GM18519 (cell line): ENCODE measurements at regions not wholly inside any gene's neighbourhood (a gene's known extent, or its start where the extent isn't known, plus 50 kb on each side); places are given as distances from the start of the nearest gene placed in this dataset.

ENCODE experiments used
- ATAC-seq: cut with Tn5 transposase; IDR thresholded peaks from one replicate; pipeline ENCODE4 v1.9.1; 2021; ENCODE audit warnings: mild to moderate bottlenecking, moderate library complexity; ENCODE audit not compliant: unreplicated experiment, low FRiP score

DNA sequence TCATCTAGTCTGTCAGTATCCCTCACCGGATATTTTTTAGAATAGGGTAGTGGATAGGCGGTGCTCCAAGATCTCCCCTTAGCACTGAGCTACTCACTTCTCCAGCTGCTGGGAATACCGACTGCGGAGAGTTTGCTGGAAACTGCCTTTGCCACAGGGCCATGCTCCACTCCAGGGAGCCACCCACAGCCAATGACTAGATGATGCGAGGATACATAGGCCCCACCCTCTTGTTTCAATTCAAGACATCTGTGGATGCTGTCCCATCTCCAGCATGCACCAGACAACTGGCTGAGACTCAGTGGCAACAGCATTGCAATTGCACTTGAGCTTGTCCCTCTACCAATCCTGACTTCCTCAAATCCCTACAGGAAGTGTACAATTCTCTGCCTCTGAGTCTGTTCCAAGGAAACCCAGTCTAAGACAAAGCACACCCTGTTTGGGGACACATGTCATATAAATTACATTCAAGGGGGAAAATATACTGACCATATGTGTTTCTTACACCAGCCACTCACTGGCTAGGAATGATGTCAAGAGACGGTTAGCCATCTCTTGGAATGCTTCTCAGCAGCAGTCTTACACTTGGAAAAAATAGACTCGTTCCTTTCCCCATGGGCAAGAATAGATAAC is 312.6 kb upstream of the KIF2A start:
- ATAC-seq: no peak

- ATAC-seq: no peak
Observed at GRCh38 chr5:61994171-61994570, 311.8 kb upstream of the KIF2A start.

GRCh38 chr5:61995486-61995885 is 310.5 kb upstream of the KIF2A start:
- ATAC-seq: no peak

DNA sequence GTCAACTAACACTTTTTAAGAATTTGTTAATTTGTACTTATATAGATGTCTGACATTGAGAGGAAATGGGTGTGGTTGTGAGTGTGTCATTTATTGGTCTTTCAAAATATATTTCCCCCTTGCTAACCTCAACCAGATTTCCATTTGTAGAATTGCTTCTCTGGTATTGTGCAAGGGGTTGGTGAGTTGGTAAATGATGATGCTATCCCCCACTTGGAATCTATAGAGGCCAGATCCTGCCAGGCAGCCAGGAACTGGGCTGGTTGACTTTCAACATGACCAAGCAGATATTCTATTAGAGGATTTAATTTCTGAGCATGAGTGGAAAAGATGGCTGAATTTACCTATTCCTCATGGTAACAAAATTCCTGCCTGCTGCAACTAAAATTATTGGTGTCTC is 306.6 kb upstream of the KIF2A start:
- no peak for ATAC-seq

- ATAC-seq: no peak
Observed at GRCh38 chr5:62000646-62001045, 305.4 kb upstream of the KIF2A start.

- ATAC-seq: no peak
Observed at GRCh38 chr5:62001640-62002039, 304.4 kb upstream of the KIF2A start.

GRCh38 chr5:62002436-62002835 is 303.6 kb upstream of the KIF2A start:
- ATAC-seq: no peak

GRCh38 chr5:62005551-62005950 is 300.5 kb upstream of the KIF2A start:
- no peak for ATAC-seq

DNA sequence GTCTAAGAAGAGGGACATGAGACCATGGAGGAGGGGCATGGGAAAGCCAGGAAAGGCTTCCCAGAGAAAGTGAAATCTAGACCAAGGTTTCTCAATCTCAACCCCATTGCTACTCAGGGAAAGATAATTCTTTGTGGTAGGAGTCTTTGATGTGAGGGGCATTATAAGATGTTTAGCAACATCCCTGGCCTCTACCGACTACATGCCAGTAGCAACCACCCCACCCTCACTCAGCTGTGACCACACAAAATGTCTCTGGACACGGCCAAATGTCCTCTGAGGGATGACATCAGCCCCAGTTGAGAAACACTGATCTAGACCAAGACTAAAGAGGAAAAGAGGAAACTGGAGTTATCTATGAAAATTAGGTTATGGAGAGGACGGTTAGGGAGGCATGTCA is 298.5 kb upstream of the KIF2A start:
- no peak for ATAC-seq

- no peak for ATAC-seq
Observed at GRCh38 chr5:62011089-62011664, 294.8 kb upstream of the KIF2A start.

DNA sequence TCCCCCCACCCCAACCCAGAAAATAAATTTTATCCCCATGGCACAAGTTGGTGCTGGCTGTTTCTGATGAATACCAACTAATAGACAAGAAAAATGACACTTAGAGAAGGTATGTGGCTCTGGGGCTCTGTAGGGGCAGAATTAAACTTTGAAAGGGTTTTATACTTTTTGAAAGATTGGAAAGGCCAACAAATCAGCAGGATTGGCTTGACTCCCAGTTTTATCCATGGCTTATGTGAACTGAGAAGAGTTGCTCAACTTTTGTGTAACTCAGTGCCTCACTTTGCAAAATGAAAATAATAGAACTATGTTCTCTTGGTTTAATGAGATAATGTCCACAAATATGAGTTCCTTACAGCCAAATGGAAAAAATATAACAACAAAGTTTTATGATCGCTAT is 288.9 kb upstream of the KIF2A start:
- ATAC-seq: no peak

DNA sequence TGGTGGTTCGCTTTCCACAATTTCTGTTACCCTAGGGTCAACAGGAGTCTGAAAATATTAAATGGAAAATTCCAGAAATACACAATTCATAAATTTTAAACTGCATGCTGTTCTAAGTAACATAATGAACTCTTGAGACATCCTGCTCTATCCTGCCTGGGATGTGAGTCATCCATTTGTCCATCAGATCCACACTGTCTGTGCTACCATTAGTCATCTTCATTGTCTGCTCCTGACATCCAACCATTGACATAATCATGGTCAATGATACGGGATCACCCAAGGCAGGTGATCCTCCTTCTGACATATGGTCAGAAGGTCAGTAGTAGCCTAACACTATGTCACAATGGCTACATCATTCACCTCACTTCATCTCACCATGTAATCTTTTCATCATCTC is 276.7 kb upstream of the KIF2A start:
- ATAC-seq: no peak

- no peak for ATAC-seq
Observed at GRCh38 chr5:62030326-62030725, 275.7 kb upstream of the KIF2A start.

GRCh38 chr5:62038024-62038423 is 268.0 kb upstream of the KIF2A start:
- no peak for ATAC-seq

DNA sequence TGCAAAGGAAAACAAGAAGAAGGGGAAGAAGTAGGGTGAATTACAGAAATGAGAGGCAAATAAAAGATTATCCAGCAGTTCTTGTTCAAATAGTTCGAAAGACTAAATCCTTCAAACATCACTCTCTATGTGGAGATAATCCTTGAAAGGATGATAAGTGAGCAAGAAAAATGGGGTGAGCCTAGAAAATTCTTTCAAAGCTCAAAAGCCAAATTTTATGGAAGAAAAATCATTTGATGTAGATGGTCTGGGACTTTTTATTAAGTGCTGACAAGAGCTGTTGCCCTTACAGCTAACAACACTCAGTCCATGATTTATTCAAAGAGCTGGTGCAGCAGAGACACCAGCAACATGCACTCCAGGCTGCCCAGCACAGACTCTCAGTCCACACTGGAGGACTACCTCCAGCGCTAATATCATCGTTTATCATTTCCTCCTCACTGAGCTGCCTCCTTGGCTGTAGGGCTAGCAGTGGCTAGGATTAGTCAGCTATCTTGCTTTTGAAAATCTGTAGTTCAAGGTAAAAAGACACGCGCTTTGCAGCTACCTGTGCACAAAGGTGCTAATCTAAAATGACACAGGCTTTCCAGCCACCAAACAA is 264.8 kb upstream of the KIF2A start:
- ATAC-seq: no peak

- no peak for ATAC-seq
Observed at GRCh38 chr5:62042007-62042406, 264.0 kb upstream of the KIF2A start.

DNA sequence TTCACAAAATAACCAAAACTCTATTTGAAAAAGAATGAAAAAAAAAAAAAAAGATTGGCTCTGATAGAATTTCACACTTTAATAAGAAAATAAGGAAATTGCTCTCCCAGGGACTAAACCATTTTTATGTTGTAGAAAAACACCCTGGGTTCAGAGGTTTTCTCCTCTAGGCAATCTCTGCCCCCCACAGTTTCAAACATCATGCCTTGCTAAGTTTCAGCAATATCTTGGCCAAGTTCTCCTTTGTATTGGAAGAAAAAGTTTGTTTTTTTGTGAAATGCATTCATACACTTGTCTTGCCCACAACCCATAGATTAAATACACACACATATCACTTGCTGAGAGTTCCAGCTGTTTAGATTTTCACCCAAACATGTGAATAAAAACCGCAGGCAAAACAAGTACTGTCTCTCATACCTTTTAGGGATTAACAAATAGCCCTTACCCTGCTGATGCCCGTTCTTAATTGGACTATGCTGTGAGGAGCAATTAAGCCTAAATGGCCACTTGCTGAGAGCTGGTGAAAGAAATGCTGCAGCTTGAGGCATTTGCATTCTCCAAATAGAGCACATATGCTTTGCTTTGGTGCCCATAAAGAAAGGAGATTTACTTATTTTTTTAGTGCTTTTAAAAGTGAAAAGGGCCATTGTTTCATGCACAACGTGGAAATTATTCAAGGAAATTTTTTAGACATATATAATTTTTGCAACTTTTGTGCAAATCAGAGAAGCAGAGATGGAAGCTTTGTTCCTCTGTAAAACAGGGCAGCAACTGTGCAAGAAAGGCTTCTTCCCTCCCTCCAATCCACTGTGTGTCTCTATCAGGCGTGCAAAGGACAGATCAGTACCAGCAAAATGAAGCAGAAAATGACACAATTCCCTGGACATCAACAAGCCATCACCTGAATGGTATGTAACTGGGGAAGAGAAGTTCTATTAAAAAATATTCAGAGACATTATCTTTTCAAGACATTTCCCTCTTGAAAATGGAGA is 262.4 kb upstream of the KIF2A start:
- ATAC-seq: no peak

GRCh38 chr5:62044989-62045388 is 261.0 kb upstream of the KIF2A start:
- ATAC-seq: no peak

DNA sequence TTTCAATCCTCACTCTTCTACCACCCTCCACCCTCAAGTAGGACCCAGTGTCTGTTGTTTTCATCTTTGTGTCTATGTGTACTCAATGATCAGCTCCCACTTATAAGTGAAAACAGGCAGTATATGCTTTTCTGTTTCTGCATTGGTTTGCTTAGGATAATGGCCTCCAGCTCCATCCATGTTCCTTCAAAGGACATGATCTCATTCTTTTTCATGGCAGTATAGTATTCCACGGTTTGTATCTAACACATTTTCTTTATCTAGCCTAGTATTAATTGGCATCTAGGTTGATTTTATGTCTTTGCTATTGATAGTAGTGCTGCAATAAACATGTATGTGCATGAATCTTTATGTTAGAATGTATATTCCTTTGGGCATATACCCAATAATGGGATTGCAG is 259.8 kb upstream of the KIF2A start:
- no peak for ATAC-seq

- no peak for ATAC-seq
Observed at GRCh38 chr5:62051747-62052146, 254.3 kb upstream of the KIF2A start.

DNA sequence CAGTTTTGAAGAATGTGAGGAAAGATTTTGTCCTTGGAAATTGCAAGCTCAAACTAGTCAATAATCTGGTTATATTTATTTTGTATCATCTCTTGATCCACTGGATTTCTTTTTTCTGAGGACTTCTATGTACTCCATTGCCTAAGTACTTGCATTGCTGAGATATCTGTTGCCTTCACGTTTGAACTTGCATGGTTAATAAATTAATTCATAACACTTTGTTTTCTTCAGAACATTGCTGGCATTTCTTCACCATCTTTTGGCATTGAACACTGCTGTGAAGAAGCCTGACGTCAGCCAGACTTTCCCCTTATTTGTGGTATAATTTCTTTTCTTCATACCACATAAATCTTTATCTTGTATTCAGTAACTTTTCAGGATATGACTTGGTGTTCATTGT is 246.0 kb upstream of the KIF2A start:
- no peak for ATAC-seq
